ENCODE measurements at regions not wholly inside any gene's neighbourhood (a gene's known extent, or its start where the extent isn't known, plus 50 kb on each side); places are given as distances from the start of the nearest gene placed in this dataset.

DNA sequence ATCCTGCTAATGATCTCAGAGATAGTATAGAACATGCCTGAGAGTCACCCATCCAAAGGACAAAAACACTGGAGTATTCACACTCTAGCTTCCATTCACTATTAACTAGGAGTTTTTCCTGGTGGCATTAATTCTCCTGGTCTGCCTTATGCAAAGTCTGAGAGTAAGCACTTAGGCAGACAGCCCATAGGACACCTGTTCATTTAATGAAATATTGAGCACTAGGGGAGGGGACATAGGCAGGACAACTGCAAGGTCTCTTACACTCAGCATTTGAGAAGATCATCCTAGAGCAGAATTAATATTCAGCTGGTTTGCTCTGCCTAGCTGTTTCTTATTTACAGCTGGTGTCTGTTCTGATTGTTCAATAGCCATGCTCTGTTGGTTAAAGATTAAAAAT lies 508.5 kb downstream of the CENPC start:
- POLR2A ChIA-PET = no interaction called here

More for the DNA sequence above, 508.5 kb downstream of the CENPC start:
- no peak overlapping the region for H3K9ac ChIP-seq (replicated peaks; ENCODE audit: extremely low read depth, insufficient read depth, low read length)
- TF ChIP-seq MAX (IDR thresholded peaks at IDR 0.05; ENCODE audit: insufficient read depth, insufficient read length) (no peak), FOS (IDR thresholded peaks at IDR 0.05; ENCODE audit: borderline replicate concordance, insufficient read depth, low read length) (no peak), POLR2A (IDR thresholded peaks at IDR 0.05; ENCODE audit: low read depth, low read length) (no peak), POLR2AphosphoS5 (IDR thresholded peaks at IDR 0.05; ENCODE audit: insufficient read depth, low read depth, low read length) (no peak), GATA2 (IDR thresholded peaks at IDR 0.05; ENCODE audit: insufficient read depth, insufficient read length, low read depth, low read length) (no peak), MYC (IDR thresholded peaks at IDR 0.05; ENCODE audit: low read depth, low read length) (no peak), EZH2 (IDR thresholded peaks at IDR 0.05; ENCODE audit: borderline replicate concordance, low read depth, low read length, severe bottlenecking) (no peak), JUN (IDR thresholded peaks at IDR 0.05; ENCODE audit: borderline replicate concordance, insufficient read depth, insufficient read length, low read depth) (no peak)
- TF ChIP-seq, protein P1, sequence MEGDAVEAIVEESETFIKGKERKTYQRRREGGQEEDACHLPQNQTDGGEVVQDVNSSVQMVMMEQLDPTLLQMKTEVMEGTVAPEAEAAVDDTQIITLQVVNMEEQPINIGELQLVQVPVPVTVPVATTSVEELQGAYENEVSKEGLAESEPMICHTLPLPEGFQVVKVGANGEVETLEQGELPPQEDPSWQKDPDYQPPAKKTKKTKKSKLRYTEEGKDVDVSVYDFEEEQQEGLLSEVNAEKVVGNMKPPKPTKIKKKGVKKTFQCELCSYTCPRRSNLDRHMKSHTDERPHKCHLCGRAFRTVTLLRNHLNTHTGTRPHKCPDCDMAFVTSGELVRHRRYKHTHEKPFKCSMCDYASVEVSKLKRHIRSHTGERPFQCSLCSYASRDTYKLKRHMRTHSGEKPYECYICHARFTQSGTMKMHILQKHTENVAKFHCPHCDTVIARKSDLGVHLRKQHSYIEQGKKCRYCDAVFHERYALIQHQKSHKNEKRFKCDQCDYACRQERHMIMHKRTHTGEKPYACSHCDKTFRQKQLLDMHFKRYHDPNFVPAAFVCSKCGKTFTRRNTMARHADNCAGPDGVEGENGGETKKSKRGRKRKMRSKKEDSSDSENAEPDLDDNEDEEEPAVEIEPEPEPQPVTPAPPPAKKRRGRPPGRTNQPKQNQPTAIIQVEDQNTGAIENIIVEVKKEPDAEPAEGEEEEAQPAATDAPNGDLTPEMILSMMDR (IDR thresholded peaks at IDR 0.05; ENCODE audit: extremely low read depth in 1 of 2, insufficient read depth in 1 of 2, low read depth in 1 of 2, low read length in 2 of 2) = no peak
- H4K20me1 ChIP-seq (replicated peaks; ENCODE audit: control insufficient read depth, extremely low read depth, insufficient read depth, low read length) = no peaks in the 10 kb centered on the region
- H3K9me3 ChIP-seq (replicated peaks; ENCODE audit: control insufficient read depth, insufficient read depth, low read length) = no peaks in the 10 kb centered on the region
- no peak overlapping the region for H3K4me3 ChIP-seq (replicated peaks in 1 of 3; ENCODE audit: insufficient read depth in 1 of 3, low read depth in 1 of 3, low read length in 3 of 3)
- dilution Hi-C loops (cut with MboI; ENCODE audit: extremely low pct_ligation_motif_present, low sequenced_read_pairs) = no loop called here
- no peaks in the 10 kb centered on the region for H3K9me1 ChIP-seq (replicated peaks; ENCODE audit: control insufficient read depth, extremely low read depth, insufficient read depth, low read length)
- H3K4me1 ChIP-seq (ENCODE audit: control insufficient read depth, extremely low read depth, insufficient read depth, low read length) = peaks cover 3% of the 10 kb centered on the region
- no peak overlapping the region for H3K4me2 ChIP-seq (ENCODE audit: insufficient read depth, low read length)
- H3K79me2 ChIP-seq (ENCODE audit: control insufficient read depth, insufficient read depth, low read length) = no peaks in the 10 kb centered on the region
- intact Hi-C loops (cut with micrococcal nuclease) = no loop called here
- CTCF ChIA-PET = no interaction called here
- H3K27ac ChIP-seq (ENCODE audit: insufficient read depth, low read depth, low read length) = no peak overlapping the region
- no peak for FAIRE-seq
- no peaks in the 10 kb centered on the region for H3K36me3 ChIP-seq (ENCODE audit: control insufficient read depth in 2 of 2, extremely low read depth in 1 of 2, insufficient read depth in 2 of 2, low read length in 2 of 2)
- no TSS peak for BruUV-seq (replicated peaks)
- no peaks in the 10 kb centered on the region for H3K27me3 ChIP-seq (ENCODE audit: control insufficient read depth in 2 of 2, insufficient read depth in 2 of 2, low read length in 2 of 2)
- no peak overlapping the region for H2AFZ ChIP-seq (ENCODE audit: low read depth, low read length)
- DNase-seq (ENCODE audit: low read depth, low spot score) = no peak

All from endothelial cell of umbilical vein (primary cell).